RWPE1 (cell line): ENCODE measurements at regions not wholly inside any gene's neighbourhood (a gene's known extent, or its start where the extent isn't known, plus 50 kb on each side); places are given as distances from the start of the nearest gene placed in this dataset.
"Not testable (repeated sequence)": the region's sequence is repeated elsewhere in the genome, so short reads cannot be mapped to it uniquely, and the experiment has no call there.

Experiments
- CTCF ChIA-PET: fragments of 350-600 bp; sonication (Branson Sonifier 250); formaldehyde crosslinking; extraction: SDS; loops from one replicate; lab custom pipeline; 2021; lab: Yijun Ruan, JAX
- POLR2A ChIA-PET: fragments of 400-600 bp; formaldehyde crosslinking; extraction: SDS; loops from one replicate; lab custom pipeline; 2020; ENCODE audit warnings: antibody characterized with exemption; ENCODE audit not compliant: low non-redundant PET; lab: Yijun Ruan, JAX
- DNase-seq: peaks from one replicate; pipeline ENCODE4 v3.0.0; 2012; ENCODE audit warnings: low spot score
- H3K27ac ChIP-seq: fragments of 450-650 bp; 2 replicates; pipeline ENCODE4 v1.5.1; 2017
- CTCF ChIP-seq: fragments of 450-650 bp; conservative IDR thresholded peaks from 2 replicates; pipeline ENCODE4 v1.5.1; 2017; ENCODE audit warnings: low read depth, mild to moderate bottlenecking

GRCh38 chr5:86482008-86482407, 135.7 kb upstream of the COX7C start:
- no peak overlapping the region for H3K27ac ChIP-seq
- ChIA-PET POLR2A (no interaction called here), CTCF (interaction anchor here (0.6 kb wide), 1 partner anchor 39 kb away, joined by 4 read pairs; no protein-coding TSS in a partner anchor)
- DNase-seq: no peak
- TF ChIP-seq CTCF: no peak

GRCh38 chr5:86493777-86494176, 124.0 kb upstream of the COX7C start:
- no peak for TF ChIP-seq CTCF
- DNase-seq: no peak
- ChIA-PET CTCF (no interaction called here), POLR2A (no interaction called here)
- no peak overlapping the region for H3K27ac ChIP-seq

GRCh38 chr5:86500947-86501346, 116.8 kb upstream of the COX7C start:
- DNase-seq: no peak
- ChIA-PET POLR2A (no interaction called here), CTCF (no interaction called here)
- H3K27ac ChIP-seq: no peak overlapping the region
- 0 out of 2 replicates have a peak, but pooled peaks have one; percentile 11 for TF ChIP-seq CTCF

- ChIA-PET CTCF (no interaction called here), POLR2A (no interaction called here)
- no peak for TF ChIP-seq CTCF
- no peak overlapping the region for H3K27ac ChIP-seq
- DNase-seq: no peak
Measured at GRCh38 chr5:86507574-86507973, 110.2 kb upstream of the COX7C start.

GRCh38 chr5:86510330-86510915, 107.3 kb upstream of the COX7C start:
- POLR2A ChIA-PET, CTCF ChIA-PET, DNase-seq, H3K27ac ChIP-seq: not testable (repeated sequence)

GRCh38 chr5:86523718-86524117, 94.0 kb upstream of the COX7C start:
- H3K27ac ChIP-seq: no peak overlapping the region
- no peak for TF ChIP-seq CTCF
- DNase-seq: no peak
- POLR2A ChIA-PET: no interaction called here
- CTCF ChIA-PET: no interaction called here

- no peak overlapping the region for H3K27ac ChIP-seq
- DNase-seq: no peak
- ChIA-PET CTCF (no interaction called here), POLR2A (no interaction called here)
- TF ChIP-seq CTCF: no peak
Measured at GRCh38 chr5:86525622-86526021, 92.1 kb upstream of the COX7C start.
